ENCODE measurements at regions not wholly inside any gene's neighbourhood (a gene's known extent, or its start where the extent isn't known, plus 50 kb on each side); places are given as distances from the start of the nearest gene placed in this dataset.
"Not testable (repeated sequence)": the region's sequence is repeated elsewhere in the genome, so short reads cannot be mapped to it uniquely, and the experiment has no call there.

DNA sequence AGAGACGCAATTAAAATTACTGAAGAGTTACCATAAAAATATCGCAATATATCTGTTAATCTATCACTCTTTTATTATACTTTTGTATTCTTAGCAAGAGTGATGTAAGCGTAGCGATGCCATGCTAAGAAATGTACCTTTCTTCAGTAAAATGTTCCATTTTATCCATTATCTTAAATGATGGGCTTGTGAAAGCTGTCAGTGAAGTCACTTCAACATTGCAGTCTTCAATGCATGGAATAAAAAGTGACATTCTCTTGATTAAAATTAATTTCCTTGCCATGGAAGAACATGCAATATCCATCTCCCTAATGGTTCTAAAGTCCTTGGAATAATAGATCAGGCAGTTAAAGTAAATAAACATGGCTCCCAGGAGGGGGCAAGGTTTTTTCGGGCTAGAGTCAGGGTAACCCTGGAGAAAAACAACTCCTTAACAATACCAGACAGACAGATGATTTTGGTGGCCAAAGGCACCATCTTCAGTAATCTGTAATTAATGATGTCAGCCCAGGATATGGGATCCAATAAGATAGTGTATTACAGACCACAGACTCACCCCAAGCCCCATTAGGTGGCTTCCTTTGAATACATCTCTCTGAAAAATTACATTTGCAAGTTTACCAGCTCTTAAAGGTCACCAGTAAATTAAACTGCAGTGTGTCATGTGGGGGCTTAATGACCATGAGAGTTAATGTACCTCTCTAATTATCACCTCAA, 677.1 kb downstream of the DTWD2 start:
- in situ Hi-C loops (cut with HindIII; ENCODE audit: low sequenced_read_pairs): no loop called here

DNA sequence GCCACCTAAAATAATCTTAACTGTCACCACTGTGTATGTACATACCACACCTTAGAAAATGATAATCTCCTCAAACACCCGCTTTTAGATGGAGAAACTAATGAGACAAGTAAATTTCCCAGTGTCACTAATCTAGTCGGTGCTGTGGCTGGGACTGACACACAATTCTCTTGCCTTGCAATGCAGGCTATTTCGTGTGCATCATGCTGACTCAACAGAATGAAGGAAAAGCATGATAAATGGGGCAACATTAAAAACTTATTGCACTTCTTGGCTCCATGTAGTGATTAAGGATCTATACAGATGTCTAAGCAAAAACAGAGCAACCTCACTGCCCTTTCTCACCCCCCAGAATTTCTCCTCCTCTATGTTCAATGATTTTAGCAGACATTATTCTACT, 677.9 kb downstream of the DTWD2 start:
- in situ Hi-C loops (cut with HindIII; ENCODE audit: low sequenced_read_pairs): no loop called here

DNA sequence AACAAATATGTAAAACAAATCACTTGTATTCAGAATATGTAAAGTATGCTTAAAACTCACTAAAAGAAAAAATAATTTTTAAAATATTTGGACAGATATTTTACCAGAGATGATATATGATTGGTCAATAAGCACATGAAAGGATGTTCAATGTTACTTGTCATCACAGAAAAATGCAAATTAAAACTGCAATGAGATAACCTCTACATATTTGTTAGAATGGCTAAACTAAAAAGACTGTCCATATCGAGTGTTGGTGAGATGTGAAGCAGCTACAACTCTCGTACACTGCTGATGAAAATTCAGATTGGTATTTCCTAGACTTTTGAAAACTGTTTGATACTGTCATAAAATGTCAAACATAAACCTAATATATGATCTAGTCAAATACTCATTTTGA, 685.1 kb downstream of the DTWD2 start:
- in situ Hi-C loops (cut with HindIII; ENCODE audit: low sequenced_read_pairs): no loop called here

DNA sequence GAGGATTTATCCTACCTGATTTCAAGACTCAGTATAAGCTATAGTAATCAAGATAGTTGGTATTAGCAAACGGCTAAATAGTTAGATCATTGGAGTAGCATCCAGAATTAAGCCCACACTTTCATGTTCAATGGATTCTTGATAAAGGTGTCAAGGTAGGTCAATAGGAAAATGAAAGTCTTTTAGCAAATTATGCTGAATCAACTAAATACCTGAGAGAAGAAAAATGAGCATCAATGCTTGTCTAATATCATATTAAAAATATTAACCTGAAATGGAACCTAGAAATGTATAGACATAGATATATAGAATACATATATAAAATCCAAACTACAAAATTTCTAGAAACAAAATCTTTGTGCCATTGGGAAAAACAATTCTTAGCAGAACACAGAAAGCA, 685.6 kb downstream of the DTWD2 start:
- in situ Hi-C loops (cut with HindIII; ENCODE audit: low sequenced_read_pairs): no loop called here

DNA sequence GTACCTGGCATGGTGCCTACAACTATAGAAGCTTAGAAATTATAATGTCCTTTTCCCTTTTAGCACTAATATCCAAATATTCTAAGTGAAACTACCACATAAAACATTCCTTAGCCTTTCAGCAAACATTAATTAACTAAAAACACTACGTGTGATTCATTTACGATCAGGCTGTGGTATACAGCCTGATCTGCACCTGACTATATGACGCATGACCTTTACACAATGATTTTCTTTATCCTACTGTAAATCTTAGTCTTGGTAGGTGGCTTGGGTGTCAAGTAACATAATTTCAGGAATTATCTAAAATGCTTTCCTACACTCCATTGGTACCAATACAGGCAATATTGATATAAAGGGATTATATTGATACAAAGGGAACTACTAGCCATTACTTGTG, 686.7 kb downstream of the DTWD2 start:
- in situ Hi-C loops (cut with HindIII; ENCODE audit: low sequenced_read_pairs): no loop called here

DNA sequence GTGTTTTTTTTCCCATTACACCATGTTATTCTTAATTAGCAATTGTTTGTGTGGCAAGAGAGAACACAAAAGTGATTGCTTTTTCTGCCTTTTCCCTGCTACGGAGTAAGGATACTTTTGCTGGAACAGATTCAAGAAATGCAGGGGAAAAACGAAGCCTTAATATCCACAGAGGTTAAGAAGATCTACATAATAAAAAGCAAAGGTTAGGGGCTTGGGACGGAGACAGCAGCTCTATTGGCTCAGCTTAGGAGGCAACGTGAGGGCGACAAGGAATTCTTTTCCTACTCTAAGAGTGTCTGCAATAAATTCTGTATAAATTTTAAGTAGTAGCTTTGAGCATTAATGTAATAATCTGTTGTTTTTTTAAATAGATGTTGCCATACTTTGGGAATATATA, 693.3 kb downstream of the DTWD2 start:
- in situ Hi-C loops (cut with HindIII; ENCODE audit: low sequenced_read_pairs): no loop called here

DNA sequence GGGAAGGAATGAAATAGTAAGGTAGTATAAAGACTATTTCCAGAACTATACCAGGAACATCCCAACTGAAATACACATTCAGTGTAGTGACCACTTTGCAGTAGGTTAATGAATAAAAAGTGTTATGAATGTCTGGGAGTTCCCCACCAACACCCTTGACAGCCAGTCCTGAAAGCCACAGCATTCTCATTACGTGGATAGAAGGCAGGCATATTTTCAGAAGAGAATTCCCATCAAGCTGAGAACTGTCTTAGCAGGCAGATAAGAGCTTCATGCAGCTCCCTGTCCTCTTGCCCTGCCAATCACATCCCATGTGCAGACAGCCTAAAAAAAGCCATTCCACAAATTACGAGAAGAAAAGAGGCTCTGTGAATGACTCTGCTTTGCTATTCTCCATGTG, 695.0 kb downstream of the DTWD2 start:
- in situ Hi-C loops (cut with HindIII; ENCODE audit: low sequenced_read_pairs): no loop called here

DNA sequence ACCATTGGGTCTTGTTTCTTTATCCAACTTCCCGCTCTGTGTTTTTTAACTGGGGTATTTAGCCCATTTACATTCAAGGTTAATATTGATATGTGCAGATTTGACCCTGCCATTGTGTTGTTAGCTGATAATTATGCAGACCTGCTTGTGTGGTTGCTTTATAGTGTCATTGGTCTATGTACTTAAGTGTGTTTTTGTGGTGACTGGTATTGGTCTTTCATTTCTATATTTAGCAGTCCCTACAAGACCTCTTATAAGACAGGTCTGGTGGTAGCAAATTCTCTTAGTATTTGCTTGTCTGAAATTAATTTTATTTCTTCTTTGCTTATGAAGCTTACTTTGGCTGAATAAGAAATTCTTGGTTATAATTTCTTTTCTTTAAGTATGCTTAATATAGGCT, 698.1 kb downstream of the DTWD2 start:
- in situ Hi-C loops (cut with HindIII; ENCODE audit: low sequenced_read_pairs): no loop called here

DNA sequence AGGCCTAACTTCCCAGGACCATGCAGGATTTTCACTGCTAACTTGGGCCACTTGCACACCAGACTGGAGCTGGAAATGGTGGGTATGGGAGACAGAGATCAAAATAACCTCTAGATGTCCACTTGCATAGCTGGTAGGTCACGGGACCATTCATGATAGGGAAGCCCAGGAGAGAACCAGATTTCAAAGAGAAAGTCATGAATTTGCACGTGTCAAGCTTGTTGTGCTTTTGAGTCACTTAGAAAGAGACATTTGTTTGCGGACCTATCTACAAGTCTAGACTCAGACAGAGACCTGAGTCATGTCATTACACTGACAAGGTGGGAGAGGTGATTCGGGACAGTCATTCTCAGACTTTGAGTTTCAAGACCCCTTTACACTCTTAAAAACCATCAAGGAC, 704.1 kb downstream of the DTWD2 start:
- in situ Hi-C loops (cut with HindIII; ENCODE audit: low sequenced_read_pairs): not testable (repeated sequence)

DNA sequence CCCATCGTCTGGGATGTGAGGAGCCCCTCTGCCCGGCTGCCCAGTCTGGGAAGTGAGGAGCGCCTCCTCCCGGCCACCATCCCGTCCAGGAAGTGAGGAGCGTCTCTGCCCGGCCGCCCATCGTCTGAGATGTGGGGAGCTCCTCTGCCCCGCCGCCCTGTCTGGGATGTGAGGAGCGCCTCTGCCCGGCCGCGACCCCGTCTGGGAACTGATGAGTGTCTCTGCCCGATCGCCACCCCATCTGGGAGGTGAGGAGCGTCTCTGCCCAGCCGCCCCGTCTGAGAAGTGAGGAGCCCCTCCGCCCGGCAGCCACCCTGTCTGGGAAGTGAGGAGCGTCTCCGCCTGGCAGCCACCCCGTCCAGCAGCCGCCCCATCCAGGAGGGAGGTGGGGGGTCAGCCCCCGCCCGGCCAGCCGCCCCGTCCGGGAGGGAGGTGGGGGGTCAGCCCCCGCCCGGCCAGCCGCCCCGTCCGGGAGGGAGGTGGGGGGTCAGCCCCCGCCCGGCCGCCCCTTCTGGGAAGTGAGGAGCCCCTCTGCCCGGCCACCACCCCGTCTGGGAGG, 705.8 kb downstream of the DTWD2 start:
- in situ Hi-C loops (cut with HindIII; ENCODE audit: low sequenced_read_pairs): not testable (repeated sequence)

DNA sequence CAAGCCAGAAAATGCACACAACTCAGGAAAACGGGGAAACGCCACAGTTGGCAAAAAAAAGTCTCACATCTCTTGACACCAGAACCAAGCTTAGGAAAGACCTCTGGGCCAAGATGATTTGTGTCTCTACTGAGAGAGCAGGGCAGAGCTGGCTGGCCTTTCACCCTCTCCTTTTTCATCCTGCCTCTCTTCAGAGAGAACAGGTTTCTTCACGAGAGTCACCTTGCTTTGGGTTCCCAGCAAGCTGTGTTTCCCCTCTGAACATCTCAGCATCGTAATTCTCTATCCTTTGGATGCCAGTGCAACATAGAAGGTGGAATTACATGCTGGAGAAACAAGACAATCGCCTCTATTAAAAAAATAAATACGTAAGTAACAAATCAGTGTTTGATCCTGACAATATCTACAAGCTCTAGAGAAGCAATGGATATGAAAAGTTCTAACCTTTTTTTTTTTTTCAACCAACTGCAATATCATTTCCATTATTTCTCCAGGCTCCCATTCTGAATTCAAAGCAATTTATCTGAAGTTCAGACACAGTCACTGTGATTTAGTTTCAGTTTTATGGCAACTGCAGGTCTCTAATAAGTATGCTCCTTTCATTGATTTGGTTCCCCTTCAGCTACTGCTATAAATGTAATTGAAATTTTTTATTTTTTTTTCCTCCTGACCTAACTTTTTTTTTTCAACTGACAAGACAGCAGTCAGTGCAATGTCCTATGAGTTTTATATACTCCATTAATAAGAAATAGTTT, 708.6 kb downstream of the DTWD2 start:
- in situ Hi-C loops (cut with HindIII; ENCODE audit: low sequenced_read_pairs): loop anchor here (10.0 kb wide), 1 partner anchor 325 kb away; no protein-coding TSS in a partner anchor

DNA sequence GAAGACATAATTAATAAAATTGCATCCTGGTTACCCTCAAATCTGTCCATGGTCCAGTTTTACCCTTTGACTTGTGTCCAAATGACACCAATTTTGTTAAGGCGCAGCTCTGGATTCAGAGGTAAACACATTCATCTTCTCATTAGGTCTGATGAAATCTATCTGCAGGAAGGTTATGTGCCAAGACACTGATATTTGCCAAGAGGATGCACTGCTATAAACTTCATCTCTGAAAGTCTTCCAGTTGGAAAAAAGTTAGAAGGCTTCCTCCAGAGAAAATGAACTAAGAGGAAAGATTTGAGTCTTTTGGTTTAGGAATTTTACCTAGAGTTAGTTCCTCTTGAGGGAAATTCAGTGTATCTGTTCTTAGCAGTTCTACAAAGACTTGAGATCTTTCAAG, 717.8 kb downstream of the DTWD2 start:
- in situ Hi-C loops (cut with HindIII; ENCODE audit: low sequenced_read_pairs): loop anchor here (10.0 kb wide), 1 partner anchor 334 kb away; no protein-coding TSS in a partner anchor

DNA sequence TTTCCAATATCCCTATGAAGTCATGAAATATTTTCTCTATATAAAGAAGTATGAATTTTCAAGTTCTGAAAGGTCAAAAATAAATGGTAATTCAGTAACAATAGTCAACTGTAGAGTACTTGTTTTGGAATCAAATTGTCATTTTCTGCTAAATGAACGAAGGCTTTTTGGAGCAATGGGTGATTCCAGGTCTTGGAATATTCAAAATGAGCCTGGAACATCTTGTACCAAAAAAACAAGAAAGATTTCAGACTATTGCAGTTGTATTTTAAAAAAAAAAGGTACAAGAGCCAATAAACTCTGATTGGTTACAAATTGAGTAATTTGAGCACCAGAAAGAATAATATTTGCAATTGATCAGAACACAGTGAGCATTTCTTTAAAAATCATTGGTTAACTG, 730.1 kb downstream of the DTWD2 start:
- in situ Hi-C loops (cut with HindIII; ENCODE audit: low sequenced_read_pairs): no loop called here

DNA sequence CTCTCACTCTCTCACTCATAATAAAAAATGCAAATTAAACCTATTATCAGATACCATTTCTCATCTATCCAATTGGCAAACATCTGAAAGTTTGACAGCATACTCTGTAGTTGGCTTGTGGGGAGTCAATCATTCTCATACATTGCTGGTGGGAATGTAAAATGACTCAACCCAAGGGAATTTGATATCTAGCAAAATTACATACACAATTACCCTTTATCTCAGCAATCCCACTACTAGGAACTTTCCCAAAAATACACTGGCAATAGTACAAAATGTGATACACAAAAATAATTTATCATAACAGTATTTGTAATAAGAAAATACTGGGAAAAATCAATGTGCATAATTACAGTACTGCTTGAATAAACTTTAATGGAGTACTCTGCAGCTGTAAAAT, 731.3 kb downstream of the DTWD2 start:
- in situ Hi-C loops (cut with HindIII; ENCODE audit: low sequenced_read_pairs): no loop called here

DNA sequence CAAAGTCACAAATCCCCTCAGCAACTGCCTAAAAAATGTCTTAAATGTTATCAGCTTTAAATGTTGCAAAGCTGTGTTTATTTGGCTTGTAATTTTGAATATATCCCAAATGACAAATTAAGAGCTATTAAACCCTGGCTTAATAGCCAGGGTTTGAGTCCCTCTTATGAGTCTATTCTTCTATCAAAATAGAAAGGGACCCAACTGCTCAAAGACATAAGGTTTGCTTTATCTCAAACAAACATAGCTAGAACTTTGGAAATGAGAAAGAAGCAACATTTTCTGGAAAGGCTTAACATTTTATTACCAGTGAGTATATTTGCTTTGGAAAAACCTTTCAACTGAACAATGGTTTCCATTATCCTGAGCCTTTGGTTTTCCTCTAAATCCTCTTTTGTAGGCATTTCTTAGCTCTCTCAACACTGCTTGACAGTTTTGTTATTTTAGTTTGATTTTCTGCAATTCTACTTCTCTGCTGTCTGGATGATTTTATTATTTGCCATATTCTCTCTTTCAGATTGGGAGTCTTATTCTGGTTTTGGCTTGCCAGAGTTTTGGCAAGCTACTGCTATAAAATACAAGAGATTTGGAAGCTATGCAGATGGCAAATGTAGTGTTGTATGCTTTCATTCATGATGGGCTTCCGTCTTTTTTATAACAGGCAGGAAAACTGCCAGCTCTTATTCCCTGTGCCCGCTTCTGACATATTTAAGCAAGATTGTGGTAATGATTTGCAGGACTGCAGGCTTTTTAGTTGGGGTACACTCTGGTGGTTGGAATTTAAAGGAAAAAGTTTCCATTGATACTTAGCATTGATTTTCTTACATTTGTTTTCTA, 734.9 kb downstream of the DTWD2 start:
- in situ Hi-C loops (cut with HindIII; ENCODE audit: low sequenced_read_pairs): no loop called here

DNA sequence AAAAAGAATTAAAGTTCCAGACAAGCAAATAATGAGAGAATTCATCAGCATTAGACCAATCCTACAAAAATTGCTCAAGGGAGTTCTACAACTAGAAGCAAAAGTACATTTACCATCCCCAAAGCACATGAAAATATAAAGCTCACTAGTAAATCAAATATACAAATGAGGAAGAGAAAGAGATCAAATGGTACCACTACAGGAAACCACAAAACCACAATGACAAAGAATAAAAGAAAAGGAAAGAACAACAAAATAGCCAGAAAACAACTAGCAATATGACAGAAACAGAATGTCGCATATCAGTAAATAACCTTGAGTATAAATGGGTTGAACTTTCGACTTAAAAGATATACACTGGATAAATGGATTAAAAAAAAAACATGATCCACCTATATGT, 739.0 kb downstream of the DTWD2 start:
- in situ Hi-C loops (cut with HindIII; ENCODE audit: low sequenced_read_pairs): no loop called here

DNA sequence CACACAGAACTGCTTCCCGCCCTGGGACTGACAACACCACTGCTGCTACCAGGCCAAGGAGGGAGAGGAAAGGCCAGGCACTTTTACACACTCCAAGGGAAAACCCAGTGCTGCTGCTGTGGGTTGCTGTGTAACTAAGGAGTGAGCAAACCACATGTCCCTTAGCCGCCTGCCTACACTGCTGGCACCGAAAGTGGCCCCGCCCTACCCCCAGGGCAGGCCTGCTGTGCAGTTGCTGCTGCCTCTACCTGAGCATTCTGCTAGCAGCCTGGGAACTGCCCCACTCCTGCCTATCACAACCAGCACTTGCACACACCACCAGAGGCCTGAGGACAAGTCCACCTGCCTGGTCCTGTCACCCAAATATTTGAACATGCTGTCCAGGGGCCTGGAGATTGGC, 740.9 kb downstream of the DTWD2 start:
- in situ Hi-C loops (cut with HindIII; ENCODE audit: low sequenced_read_pairs): no loop called here

DNA sequence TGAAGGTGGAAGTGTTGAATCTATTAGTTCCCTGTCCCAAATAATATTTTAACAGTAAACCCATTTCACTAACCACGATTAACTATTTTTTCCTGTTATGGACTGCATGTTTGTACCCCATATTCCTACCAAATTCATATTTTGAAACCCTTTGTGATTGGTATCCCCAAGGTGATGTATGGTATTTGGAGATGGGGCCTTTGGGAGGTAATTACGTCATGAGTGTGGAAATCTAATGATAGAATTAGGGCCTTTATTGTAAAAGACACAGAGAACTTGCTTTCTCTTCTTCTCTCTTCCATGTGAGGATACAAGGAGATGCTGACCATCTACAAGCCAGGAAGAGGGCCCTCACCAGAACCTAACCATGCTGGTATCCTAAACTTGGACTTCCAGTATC, 744.7 kb downstream of the DTWD2 start:
- in situ Hi-C loops (cut with HindIII; ENCODE audit: low sequenced_read_pairs): no loop called here

DNA sequence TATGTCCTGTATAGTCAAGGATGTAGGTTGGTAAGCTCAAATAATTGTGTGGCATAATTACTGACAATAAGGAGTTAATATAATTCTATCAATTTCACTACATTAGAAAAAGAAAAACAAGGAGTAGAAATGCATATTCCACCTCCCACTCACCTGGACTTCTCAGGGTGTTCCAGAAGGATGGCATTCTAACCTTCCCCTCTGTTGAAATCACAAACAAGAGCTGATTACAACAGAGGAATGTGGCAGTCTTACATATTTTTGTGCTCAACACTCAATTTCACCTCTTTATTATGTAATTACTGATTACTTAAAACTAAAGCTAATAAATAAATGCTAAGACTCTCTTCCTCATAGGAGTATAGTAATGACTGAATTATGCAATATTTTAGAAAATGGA, 745.3 kb downstream of the DTWD2 start:
- in situ Hi-C loops (cut with HindIII; ENCODE audit: low sequenced_read_pairs): no loop called here

DNA sequence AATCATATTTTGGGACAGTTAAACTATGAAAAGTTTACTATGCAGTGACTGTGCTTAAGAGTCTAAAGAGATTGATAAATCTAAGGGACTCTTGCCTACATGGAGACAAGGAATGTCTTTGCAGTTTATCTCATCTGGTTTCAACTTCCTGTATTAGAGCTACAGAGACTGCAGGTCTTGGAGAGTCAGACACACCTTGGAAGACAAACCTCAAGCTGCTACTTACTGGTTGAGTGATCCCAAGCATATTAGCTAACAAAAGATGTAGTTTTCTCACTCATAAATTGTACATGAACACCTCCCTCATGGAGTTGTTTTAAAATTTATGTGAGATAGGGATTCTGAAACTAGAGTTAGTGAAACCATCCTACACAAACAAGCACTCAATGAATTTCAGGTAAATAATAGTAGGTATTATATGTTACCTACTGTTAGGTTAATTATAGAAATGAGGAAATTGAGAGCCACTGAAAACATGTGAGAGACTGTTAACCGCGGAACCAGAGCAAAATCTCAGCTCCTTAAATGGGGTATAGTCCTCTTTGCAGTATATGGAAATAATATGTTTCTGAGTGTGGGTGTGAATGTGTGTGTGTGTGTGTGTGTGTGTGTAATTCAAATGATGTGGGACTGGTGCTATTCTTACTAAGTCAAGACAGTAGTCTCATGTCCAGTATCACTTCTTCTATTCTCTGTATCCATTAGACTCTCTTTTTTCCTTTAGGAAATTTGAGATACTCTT, 752.1 kb downstream of the DTWD2 start:
- in situ Hi-C loops (cut with HindIII; ENCODE audit: low sequenced_read_pairs): no loop called here

DNA sequence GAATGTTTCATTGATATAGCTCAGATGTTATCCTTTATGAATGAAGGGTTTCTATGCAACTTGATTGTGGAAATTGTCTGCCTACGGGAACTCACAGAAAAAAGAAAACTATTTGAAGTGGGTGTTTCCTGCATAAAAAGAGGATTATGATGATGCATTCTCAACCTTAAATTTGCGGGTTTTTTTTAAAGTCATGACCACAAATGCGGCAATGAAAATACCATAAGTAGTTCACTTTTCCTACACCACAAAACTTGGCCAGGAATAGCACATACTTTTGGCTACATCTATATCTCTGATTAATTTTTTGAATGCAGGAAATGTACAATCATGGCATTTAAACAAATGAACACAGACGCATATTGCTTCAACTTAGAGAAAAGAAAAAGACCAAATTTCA, 754.7 kb downstream of the DTWD2 start:
- in situ Hi-C loops (cut with HindIII; ENCODE audit: low sequenced_read_pairs): no loop called here

Measured in endothelial cell of hepatic sinusoid (primary cell).